ENCODE measurements at regions not wholly inside any gene's neighbourhood (a gene's known extent, or its start where the extent isn't known, plus 50 kb on each side); places are given as distances from the start of the nearest gene placed in this dataset.

DNA sequence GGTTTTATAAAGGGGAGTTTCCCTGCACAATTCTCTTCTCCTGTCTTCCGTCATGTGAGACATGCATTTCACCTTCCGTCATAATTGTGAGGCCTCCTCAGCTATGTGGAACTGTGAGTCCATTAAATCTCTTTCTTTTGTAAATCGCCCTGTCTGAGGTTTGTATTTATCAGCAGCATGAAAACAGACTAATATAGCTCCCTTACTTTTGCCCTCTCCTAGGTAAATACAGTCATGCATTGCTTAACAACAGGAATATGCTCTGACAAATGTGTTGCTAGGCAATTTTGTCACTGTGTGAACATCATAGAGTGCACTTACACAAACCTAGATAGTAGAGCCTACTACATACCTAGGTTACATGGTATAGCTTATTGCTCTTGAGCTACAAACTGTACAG, 616.8 kb downstream of the RWDD3 start (continued):
- TF ChIP-seq ZNF76 (CRISPR knock-in tag; IDR thresholded peaks at IDR 0.05; ENCODE audit: borderline replicate concordance) (no peak), ETV1 (tag; conservative IDR thresholded peaks at IDR 0.05; ENCODE audit: low read depth) (no peak), ZNF165 (CRISPR knock-in tag; IDR thresholded peaks at IDR 0.05; ENCODE audit: borderline replicate concordance) (no peak), BACH1 (tag; IDR thresholded peaks at IDR 0.05) (no peak), ZBTB17 (CRISPR knock-in tag; IDR thresholded peaks at IDR 0.05) (no peak), SFPQ (IDR thresholded peaks at IDR 0.05; ENCODE audit: low read depth, low read length) (no peak)

DNA sequence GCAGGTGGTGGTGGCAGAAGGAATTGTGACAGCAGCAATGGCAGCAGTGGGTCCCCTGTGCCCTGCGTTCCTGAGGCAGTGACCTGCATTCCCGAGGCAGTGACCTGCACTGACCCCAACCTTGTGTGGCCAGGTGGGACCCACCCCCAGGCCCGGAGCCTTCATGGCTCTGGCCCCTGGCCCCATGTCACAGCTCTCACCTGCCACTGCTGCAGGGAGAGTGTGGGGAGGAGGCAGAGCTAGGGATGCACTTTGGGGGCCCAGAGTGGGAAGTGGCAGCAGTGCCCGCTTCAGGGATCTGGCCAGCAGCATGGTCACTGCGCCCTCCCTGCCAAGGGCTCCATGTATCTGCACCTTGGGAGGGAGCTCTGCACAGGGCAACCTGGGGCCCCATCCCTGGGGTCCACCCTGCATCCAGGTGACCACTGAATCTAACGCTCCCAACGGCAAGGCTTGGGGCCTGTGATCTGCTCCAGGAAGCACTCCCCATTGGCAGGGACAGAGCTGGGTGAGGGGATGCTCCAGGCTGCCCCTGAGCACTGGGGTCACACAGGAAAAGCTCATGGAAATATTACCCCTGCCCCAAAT, 618.6 kb downstream of the RWDD3 start:
- Histone ChIP-seq H3K4me3 (no peak overlapping the region), H3K9me1 (ENCODE audit: control insufficient read depth, insufficient read depth, low read length) (no peaks in the 10 kb centered on the region), H2AFZ (ENCODE audit: low read depth, low read length) (no peak overlapping the region), H3K27ac (ENCODE audit: extremely low read depth, low read depth, low read length) (no peak overlapping the region), H3K36me3 (ENCODE audit: control insufficient read depth, insufficient read depth, low read length) (no peaks in the 10 kb centered on the region), H3K4me1 (replicated peaks in 1 of 2; ENCODE audit: control insufficient read depth in 2 of 2, insufficient read depth in 2 of 2, low read length in 2 of 2) (no peaks in the 10 kb centered on the region), H3K4me2 (ENCODE audit: insufficient read depth, low read length) (no peak overlapping the region), H4K20me1 (replicated peaks; ENCODE audit: control insufficient read depth, insufficient read depth, low read length) (no peaks in the 10 kb centered on the region), H3K79me2 (ENCODE audit: control insufficient read depth, insufficient read depth, low read length) (no peaks in the 10 kb centered on the region), H3K27me3 (ENCODE audit: control insufficient read depth in 2 of 2, insufficient read depth in 2 of 2, low read length in 2 of 2) (no peaks in the 10 kb centered on the region), H3K9me3 (replicated peaks; ENCODE audit: control insufficient read depth, insufficient read depth, low read depth, low read length) (no peaks in the 10 kb centered on the region), H3K9ac (ENCODE audit: insufficient read depth in 1 of 2, low read depth in 2 of 2, low read length in 2 of 2) (no peak overlapping the region)
- no peak for ATAC-seq
- no peak for FAIRE-seq
- BruUV-seq (replicated peaks) = no TSS peak
- in situ Hi-C loops (cut with MboI) = no loop called here
- 0% methylated on average over 7 of the region's 7 CpGs for WGBS (ENCODE audit: insufficient coverage, low coverage, missing lambda C conversion rate)
- no peak for DNase-seq (ENCODE audit: extremely low read depth in 1 of 4, low spot score in 3 of 4)
- POLR2A ChIA-PET = no interaction called here
- CTCF ChIA-PET (ENCODE audit: low intra/inter-chr PET ratio) = no interaction called here
- intact Hi-C loops (cut with micrococcal nuclease) = no loop called here
- TF ChIP-seq, protein P1, sequence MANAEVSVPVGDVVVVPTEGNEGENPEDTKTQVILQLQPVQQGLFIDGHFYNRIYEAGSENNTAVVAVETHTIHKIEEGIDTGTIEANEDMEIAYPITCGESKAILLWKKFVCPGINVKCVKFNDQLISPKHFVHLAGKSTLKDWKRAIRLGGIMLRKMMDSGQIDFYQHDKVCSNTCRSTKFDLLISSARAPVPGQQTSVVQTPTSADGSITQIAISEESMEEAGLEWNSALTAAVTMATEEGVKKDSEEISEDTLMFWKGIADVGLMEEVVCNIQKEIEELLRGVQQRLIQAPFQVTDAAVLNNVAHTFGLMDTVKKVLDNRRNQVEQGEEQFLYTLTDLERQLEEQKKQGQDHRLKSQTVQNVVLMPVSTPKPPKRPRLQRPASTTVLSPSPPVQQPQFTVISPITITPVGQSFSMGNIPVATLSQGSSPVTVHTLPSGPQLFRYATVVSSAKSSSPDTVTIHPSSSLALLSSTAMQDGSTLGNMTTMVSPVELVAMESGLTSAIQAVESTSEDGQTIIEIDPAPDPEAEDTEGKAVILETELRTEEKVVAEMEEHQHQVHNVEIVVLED (CRISPR knock-in tag; IDR thresholded peaks at IDR 0.05) = no peak
- TF ChIP-seq, protein P2, sequence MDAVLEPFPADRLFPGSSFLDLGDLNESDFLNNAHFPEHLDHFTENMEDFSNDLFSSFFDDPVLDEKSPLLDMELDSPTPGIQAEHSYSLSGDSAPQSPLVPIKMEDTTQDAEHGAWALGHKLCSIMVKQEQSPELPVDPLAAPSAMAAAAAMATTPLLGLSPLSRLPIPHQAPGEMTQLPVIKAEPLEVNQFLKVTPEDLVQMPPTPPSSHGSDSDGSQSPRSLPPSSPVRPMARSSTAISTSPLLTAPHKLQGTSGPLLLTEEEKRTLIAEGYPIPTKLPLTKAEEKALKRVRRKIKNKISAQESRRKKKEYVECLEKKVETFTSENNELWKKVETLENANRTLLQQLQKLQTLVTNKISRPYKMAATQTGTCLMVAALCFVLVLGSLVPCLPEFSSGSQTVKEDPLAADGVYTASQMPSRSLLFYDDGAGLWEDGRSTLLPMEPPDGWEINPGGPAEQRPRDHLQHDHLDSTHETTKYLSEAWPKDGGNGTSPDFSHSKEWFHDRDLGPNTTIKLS (IDR thresholded peaks at IDR 0.05; ENCODE audit: borderline replicate concordance, low read depth) = no peak
- TF ChIP-seq TBP (optimal IDR thresholded peaks at IDR 0.05; ENCODE audit: low read depth, low read length) (no peak), USF2 (CRISPR knock-in tag; IDR thresholded peaks at IDR 0.05) (no peak), ATF7 (IDR thresholded peaks at IDR 0.05) (no peak), PTTG1 (tag; IDR thresholded peaks at IDR 0.05; ENCODE audit: low read depth) (no peak), SMARCA4 (IDR thresholded peaks at IDR 0.05) (no peak), ZNF121 (CRISPR knock-in tag; conservative IDR thresholded peaks at IDR 0.05) (no peak)
- TF ChIP-seq, protein P3, sequence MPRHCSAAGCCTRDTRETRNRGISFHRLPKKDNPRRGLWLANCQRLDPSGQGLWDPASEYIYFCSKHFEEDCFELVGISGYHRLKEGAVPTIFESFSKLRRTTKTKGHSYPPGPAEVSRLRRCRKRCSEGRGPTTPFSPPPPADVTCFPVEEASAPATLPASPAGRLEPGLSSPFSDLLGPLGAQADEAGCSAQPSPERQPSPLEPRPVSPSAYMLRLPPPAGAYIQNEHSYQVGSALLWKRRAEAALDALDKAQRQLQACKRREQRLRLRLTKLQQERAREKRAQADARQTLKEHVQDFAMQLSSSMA (CRISPR knock-in tag; IDR thresholded peaks at IDR 0.05) = no peak
